Loucy (cell line): ENCODE measurements at regions not wholly inside any gene's neighbourhood (a gene's known extent, or its start where the extent isn't known, plus 50 kb on each side); places are given as distances from the start of the nearest gene placed in this dataset.

Source experiments
- H2AFZ ChIP-seq: fragments of 200-600 bp; sonication (generic); 2 replicates; pipeline ENCODE4 v1.6.0; 2016; ENCODE audit warnings: antibody characterized with exemption, mild to moderate bottlenecking, low read length, moderate library complexity
- H3F3A ChIP-seq: fragments of 200-600 bp; 2 replicates; pipeline ENCODE4 v1.6.0; 2016; ENCODE audit warnings: antibody characterized with exemption, low read depth, mild to moderate bottlenecking
- H3K27me3 ChIP-seq: fragments of 200-600 bp; sonication (generic); 2 replicates; pipeline ENCODE4 v1.6.1; 2014; ENCODE audit warnings: low read length, mild to moderate bottlenecking; ENCODE audit not compliant: insufficient read depth, poor library complexity, severe bottlenecking
- H3K36me3 ChIP-seq: fragments of 200-600 bp; sonication (generic); 2 replicates; pipeline ENCODE4 v1.6.1; 2016; ENCODE audit warnings: low read length; ENCODE audit not compliant: insufficient read depth
- H3K4me1 ChIP-seq: fragments of 200-600 bp; sonication (generic); 2 replicates; pipeline ENCODE4 v1.5.1; 2014; ENCODE audit warnings: low read length, mild to moderate bottlenecking; ENCODE audit not compliant: insufficient read depth, poor library complexity, severe bottlenecking
- H3K4me2 ChIP-seq: fragments of 200-600 bp; sonication (generic); 2 replicates; pipeline ENCODE4 v1.6.0; 2014; ENCODE audit warnings: antibody characterized with exemption, low read length, low read depth, mild to moderate bottlenecking; ENCODE audit not compliant: poor library complexity, severe bottlenecking
- H3K4me3 ChIP-seq: fragments of 200-600 bp; sonication (generic); 2 replicates; pipeline ENCODE4 v1.5.1; 2014; ENCODE audit warnings: low read length, mild to moderate bottlenecking, mixed read lengths; ENCODE audit not compliant: poor library complexity, severe bottlenecking
- H3K79me2 ChIP-seq: fragments of 200-600 bp; sonication (generic); 2 replicates; pipeline ENCODE4 v1.6.1; 2014; ENCODE audit warnings: low read length; ENCODE audit not compliant: insufficient read depth
- H3K9ac ChIP-seq: fragments of 200-600 bp; sonication (generic); 2 replicates; pipeline ENCODE4 v1.6.0; 2014; ENCODE audit warnings: mild to moderate bottlenecking, low read depth, low read length, moderate library complexity; ENCODE audit not compliant: poor library complexity, severe bottlenecking
- H3K9me2 ChIP-seq: fragments of 200-600 bp; sonication (generic); replicated peaks from 2 replicates; pipeline ENCODE4 v1.6.1; 2016; ENCODE audit warnings: low read depth, low read length, mixed read lengths
- H3K9me3 ChIP-seq: fragments of 200-600 bp; sonication (generic); 2 replicates; pipeline ENCODE4 v1.6.1; 2014; ENCODE audit warnings: mild to moderate bottlenecking, antibody characterized with exemption, low read length, low read depth; ENCODE audit not compliant: insufficient read depth
- H4K20me1 ChIP-seq: fragments of 200-600 bp; sonication (generic); 2 replicates; pipeline ENCODE4 v1.6.0; 2014; ENCODE audit warnings: antibody characterized with exemption, low read length, mild to moderate bottlenecking; ENCODE audit not compliant: insufficient read depth, poor library complexity, severe bottlenecking
- EZH2phosphoT487 ChIP-seq: fragments of 200-600 bp; IDR thresholded peaks from 2 replicates; pipeline ENCODE4 v1.6.1; 2018; ENCODE audit warnings: antibody characterized with exemption, mild to moderate bottlenecking, moderate library complexity, borderline replicate concordance
- TF ChIP-seq, protein P1 (sequence below): fragments of 200-600 bp; sonication (generic); conservative IDR thresholded peaks from 2 replicates; pipeline ENCODE4 v1.5.1; 2014; ENCODE audit warnings: mild to moderate bottlenecking, antibody characterized with exemption, low read length

DNA sequence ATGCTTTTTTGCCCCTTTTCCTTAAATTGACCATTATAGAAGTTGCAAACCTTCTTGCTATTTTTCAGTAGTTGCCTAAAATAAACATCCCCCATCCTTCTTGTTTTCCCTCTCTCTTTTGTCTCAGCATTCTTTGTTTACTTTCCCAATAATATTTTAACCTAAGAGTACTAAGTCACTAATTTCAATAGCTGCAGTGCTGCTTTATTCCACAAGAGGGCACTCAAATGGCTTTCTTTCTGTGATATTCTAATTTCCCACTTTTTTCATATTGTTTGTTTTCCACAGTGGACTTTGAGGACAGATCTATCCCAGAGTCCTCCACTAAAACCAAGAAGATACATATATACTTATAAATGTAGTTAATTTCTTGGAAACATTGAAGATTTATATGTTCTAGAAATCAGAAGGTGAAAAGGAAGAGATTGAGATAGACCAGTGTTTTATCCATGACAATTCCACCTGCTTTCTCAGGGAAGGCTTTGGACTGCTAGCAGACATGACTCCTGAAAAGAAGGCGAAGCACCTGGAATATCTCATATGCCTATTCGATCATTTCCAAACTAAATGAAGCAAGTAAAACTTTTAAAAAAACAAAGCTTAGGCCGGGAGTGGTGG, 104.8 kb upstream of the GRIK1 start:
- Histone ChIP-seq H3K27me3 (no peaks in the 10 kb centered on the region), H3K4me1 (no peaks in the 10 kb centered on the region), H3K9me2 (no peaks in the 10 kb centered on the region), H3K36me3 (no peaks in the 10 kb centered on the region), H4K20me1 (no peaks in the 10 kb centered on the region), H3K9ac (no peak overlapping the region), H2AFZ (no peak overlapping the region), H3K4me3 (no peak overlapping the region), H3K9me3 (0 out of 2 replicates have a peak, but pooled peaks cover 4% of the 10 kb centered on the region), H3F3A (no peaks in the 10 kb centered on the region), H3K4me2 (no peak overlapping the region), H3K79me2 (no peaks in the 10 kb centered on the region)
- TF ChIP-seq EZH2phosphoT487 = no peak
- TF ChIP-seq, protein P1, sequence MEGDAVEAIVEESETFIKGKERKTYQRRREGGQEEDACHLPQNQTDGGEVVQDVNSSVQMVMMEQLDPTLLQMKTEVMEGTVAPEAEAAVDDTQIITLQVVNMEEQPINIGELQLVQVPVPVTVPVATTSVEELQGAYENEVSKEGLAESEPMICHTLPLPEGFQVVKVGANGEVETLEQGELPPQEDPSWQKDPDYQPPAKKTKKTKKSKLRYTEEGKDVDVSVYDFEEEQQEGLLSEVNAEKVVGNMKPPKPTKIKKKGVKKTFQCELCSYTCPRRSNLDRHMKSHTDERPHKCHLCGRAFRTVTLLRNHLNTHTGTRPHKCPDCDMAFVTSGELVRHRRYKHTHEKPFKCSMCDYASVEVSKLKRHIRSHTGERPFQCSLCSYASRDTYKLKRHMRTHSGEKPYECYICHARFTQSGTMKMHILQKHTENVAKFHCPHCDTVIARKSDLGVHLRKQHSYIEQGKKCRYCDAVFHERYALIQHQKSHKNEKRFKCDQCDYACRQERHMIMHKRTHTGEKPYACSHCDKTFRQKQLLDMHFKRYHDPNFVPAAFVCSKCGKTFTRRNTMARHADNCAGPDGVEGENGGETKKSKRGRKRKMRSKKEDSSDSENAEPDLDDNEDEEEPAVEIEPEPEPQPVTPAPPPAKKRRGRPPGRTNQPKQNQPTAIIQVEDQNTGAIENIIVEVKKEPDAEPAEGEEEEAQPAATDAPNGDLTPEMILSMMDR = peak; percentile 89

DNA sequence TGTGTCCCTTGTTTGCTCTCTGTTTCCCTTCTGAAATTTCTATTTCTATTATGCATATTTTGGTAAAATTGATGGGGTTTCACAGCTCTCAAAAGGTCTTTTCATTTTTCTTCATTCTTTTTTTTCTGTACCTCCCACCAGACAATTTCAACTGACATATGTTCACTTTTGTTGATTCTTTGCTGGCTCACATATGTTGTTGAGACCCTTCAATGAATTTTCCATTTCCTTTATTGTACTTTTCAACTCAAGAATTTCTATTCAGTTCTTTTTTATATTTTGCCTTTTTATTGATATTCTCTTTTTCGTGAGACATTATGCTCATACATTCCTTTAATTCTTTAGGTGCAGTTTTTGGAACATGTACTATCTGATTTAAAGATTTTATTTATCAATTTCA, 102.6 kb upstream of the GRIK1 start:
- no peaks in the 10 kb centered on the region for H3K27me3 ChIP-seq
- no peaks in the 10 kb centered on the region for H4K20me1 ChIP-seq
- H3F3A ChIP-seq = no peaks in the 10 kb centered on the region
- no peak overlapping the region for H3K9ac ChIP-seq
- H3K9me3 ChIP-seq = 0 out of 2 replicates have a peak, but pooled peaks cover 4% of the 10 kb centered on the region
- H3K4me3 ChIP-seq = no peak overlapping the region
- no peaks in the 10 kb centered on the region for H3K9me2 ChIP-seq
- no peak overlapping the region for H2AFZ ChIP-seq
- no peaks in the 10 kb centered on the region for H3K4me1 ChIP-seq
- TF ChIP-seq, protein P1 = no peak
- no peak for TF ChIP-seq EZH2phosphoT487
- no peaks in the 10 kb centered on the region for H3K36me3 ChIP-seq
- H3K4me2 ChIP-seq = no peak overlapping the region
- no peaks in the 10 kb centered on the region for H3K79me2 ChIP-seq

DNA sequence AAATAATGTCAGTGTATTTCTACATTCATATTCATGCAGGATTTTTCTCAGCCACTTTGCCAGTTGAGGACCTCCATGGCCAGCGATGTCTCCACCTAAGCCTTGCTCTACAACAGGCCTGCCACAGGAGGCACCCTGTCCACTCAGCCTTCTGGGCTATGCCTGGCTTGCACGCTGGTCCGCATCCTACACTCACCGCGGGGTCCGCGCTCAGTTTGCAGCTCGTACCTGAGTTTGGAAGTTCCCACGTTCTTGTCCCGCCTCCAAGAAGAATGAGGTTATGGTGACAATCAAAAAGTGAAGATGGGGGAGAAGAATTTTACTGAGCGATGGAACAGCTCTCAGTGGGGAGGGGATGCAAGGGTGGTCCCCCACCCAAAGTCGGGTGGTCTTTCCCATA, 93.6 kb upstream of the GRIK1 start:
- H2AFZ ChIP-seq = no peak overlapping the region
- no peaks in the 10 kb centered on the region for H3K9me3 ChIP-seq
- no peak for TF ChIP-seq EZH2phosphoT487
- TF ChIP-seq, protein P1 = no peak
- H4K20me1 ChIP-seq = no peaks in the 10 kb centered on the region
- no peaks in the 10 kb centered on the region for H3K27me3 ChIP-seq
- no peaks in the 10 kb centered on the region for H3K9me2 ChIP-seq
- no peaks in the 10 kb centered on the region for H3K36me3 ChIP-seq
- no peaks in the 10 kb centered on the region for H3K4me1 ChIP-seq
- H3K4me2 ChIP-seq = no peak overlapping the region
- H3K9ac ChIP-seq = no peak overlapping the region
- H3K4me3 ChIP-seq = no peak overlapping the region
- H3F3A ChIP-seq = no peaks in the 10 kb centered on the region
- H3K79me2 ChIP-seq = no peaks in the 10 kb centered on the region
